Esophagus squamous epithelium (tissue), 4 donors: ENCODE measurements at regions not wholly inside any gene's neighbourhood (a gene's known extent, or its start where the extent isn't known, plus 50 kb on each side); places are given as distances from the start of the nearest gene placed in this dataset.

ENCODE experiments used
- POLR2A ChIP-seq, 4 donors: fragments of 450-650 bp; IDR thresholded peaks; one replicate each; pipeline ENCODE4 v1.6.1; 2017; ENCODE audit warnings: antibody characterized with exemption in 4 of 4, mild to moderate bottlenecking in 4 of 4, moderate library complexity in 3 of 4
- TF ChIP-seq, protein P1 (sequence below), 6 experiments: fragments of 450-650 bp in 4 of 6; fragments of 200-600 bp in 2 of 6; sonication (generic) in 2 of 6; IDR thresholded peaks; one replicate each; pipeline ENCODE4 v1.5.1; 2016 to 2019; ENCODE audit warnings: antibody characterized with exemption in 6 of 6, mild to moderate bottlenecking in 4 of 6, moderate library complexity in 4 of 6

DNA sequence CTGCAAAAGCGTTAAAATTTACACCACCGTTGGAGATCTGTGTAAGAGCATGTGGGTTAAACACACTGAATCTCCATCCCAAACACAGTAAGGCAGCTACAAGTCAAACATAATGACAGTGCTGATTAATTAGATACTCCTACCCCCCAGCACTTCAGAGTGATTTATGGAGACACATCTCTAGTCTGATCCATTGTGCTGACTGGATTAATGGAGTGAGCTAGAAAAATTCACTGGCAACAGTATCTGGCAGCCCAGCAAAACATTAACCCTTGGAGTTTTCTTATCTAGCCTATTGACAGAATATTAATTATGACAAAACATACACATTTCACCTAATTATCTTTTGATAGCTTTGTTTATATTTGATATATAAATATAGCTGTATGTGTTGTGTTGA, 188.6 kb upstream of the ISL1 start:
- TF ChIP-seq POLR2A (IDR thresholded peaks at IDR 0.05), result no peak
- TF ChIP-seq, protein P1, sequence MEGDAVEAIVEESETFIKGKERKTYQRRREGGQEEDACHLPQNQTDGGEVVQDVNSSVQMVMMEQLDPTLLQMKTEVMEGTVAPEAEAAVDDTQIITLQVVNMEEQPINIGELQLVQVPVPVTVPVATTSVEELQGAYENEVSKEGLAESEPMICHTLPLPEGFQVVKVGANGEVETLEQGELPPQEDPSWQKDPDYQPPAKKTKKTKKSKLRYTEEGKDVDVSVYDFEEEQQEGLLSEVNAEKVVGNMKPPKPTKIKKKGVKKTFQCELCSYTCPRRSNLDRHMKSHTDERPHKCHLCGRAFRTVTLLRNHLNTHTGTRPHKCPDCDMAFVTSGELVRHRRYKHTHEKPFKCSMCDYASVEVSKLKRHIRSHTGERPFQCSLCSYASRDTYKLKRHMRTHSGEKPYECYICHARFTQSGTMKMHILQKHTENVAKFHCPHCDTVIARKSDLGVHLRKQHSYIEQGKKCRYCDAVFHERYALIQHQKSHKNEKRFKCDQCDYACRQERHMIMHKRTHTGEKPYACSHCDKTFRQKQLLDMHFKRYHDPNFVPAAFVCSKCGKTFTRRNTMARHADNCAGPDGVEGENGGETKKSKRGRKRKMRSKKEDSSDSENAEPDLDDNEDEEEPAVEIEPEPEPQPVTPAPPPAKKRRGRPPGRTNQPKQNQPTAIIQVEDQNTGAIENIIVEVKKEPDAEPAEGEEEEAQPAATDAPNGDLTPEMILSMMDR (IDR thresholded peaks at IDR 0.05), result no peak
